VCaP (cell line): ENCODE measurements at regions not wholly inside any gene's neighbourhood (a gene's known extent, or its start where the extent isn't known, plus 50 kb on each side); places are given as distances from the start of the nearest gene placed in this dataset.

Experiments used
- H3K27ac ChIP-seq: fragments of 450-650 bp; 2 replicates; pipeline ENCODE4 v1.5.1; 2017
- TF ChIP-seq, protein P1 (sequence below): fragments of 450-650 bp; conservative IDR thresholded peaks from 2 replicates; pipeline ENCODE4 v1.5.1; 2017; ENCODE audit warnings: mild to moderate bottlenecking, moderate library complexity

GRCh38 chr12:107951024-107951423 lies 176.5 kb downstream of the ASCL4 start:
- H3K27ac ChIP-seq, result no peak overlapping the region

DNA sequence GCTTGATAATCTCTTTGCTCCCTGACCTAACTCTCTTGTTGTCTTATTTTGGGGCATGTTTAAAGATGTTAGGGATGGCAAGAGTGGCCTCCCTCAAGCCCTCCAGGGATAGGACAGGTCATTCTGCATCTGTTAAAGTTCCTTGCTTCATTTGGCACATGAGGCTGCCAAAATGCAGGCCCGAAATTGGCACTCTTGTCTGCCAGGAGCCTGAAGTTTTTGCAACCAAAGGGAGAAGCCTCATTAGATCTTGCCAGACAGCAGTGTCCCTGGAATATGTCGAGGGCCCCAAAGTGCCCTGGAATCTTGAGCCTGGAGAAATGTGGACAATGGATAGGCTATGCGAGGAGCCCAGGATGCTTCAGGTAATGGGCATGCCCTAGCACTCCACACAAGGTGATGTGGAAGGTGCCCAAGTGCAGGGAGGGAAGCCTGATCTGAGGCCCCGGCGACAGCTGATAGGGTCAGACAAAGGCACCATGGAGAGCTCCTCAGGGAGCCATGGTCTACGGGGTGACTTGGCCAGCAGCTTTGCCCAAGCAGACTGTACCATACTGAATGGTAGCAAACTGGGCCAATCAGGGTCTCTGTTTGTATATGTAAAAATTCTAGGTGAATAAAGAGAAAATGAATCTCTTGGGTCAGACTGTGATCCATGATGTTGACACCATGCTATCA lies 173.0 kb upstream of the WSCD2 start:
- no peak overlapping the region for H3K27ac ChIP-seq
- TF ChIP-seq, protein P1, sequence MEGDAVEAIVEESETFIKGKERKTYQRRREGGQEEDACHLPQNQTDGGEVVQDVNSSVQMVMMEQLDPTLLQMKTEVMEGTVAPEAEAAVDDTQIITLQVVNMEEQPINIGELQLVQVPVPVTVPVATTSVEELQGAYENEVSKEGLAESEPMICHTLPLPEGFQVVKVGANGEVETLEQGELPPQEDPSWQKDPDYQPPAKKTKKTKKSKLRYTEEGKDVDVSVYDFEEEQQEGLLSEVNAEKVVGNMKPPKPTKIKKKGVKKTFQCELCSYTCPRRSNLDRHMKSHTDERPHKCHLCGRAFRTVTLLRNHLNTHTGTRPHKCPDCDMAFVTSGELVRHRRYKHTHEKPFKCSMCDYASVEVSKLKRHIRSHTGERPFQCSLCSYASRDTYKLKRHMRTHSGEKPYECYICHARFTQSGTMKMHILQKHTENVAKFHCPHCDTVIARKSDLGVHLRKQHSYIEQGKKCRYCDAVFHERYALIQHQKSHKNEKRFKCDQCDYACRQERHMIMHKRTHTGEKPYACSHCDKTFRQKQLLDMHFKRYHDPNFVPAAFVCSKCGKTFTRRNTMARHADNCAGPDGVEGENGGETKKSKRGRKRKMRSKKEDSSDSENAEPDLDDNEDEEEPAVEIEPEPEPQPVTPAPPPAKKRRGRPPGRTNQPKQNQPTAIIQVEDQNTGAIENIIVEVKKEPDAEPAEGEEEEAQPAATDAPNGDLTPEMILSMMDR, result no peak

More at GRCh38 chr12:107951024-107951423, 176.5 kb downstream of the ASCL4 start:
- TF ChIP-seq, protein P1, result no peak

GRCh38 chr12:107957459-107957858 lies 171.6 kb upstream of the WSCD2 start:
- no peak overlapping the region for H3K27ac ChIP-seq
- TF ChIP-seq, protein P1, result no peak

- H3K27ac ChIP-seq, result no peak overlapping the region
- TF ChIP-seq, protein P1, result no peak
These were observed 165.5 kb upstream of the WSCD2 start for GRCh38 chr12:107963635-107964034.

DNA sequence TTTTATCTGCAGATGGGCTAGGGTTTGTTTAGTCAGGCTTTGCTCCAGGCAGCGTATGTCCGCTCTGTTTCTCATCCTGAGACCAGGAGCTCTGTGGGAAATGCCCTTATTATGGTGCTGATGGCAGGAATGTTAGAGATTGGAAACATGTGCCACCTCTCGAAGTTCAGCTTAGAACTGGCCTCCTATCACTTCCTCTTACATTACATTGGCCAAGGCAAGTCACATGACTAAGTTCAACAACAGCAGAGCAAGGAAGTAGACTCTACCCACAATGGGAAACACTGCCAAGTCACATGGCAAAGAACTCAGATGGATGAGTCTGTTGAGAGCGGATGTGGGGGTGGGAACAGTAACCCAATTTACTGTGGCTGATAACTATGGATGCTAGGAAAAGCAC lies 161.9 kb upstream of the WSCD2 start:
- TF ChIP-seq, protein P1, result no peak
- no peak overlapping the region for H3K27ac ChIP-seq

- H3K27ac ChIP-seq, result no peak overlapping the region
- TF ChIP-seq, protein P1, result no peak
These were observed 155.1 kb upstream of the WSCD2 start for GRCh38 chr12:107973950-107974349.

DNA sequence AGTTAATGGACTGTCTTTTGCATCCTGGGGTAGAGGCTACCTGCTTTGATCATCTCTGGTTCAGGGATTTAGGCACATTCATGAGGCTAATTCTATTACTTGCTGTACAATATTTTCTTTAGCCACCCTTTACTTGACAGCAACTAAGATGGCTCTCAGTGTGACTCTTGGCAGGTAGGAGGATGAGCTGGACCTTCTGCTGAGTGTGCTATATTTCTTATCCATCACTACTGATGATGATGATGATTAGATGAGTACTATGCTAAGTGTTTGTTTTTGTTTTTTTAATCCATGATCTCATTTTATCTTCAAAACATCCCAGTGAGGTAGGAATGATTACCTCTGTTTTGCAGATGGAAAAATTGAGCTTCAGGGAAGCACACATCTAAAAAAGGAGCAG lies 152.8 kb upstream of the WSCD2 start:
- TF ChIP-seq, protein P1, result no peak
- H3K27ac ChIP-seq, result no peak overlapping the region
